ENCODE measurements at regions not wholly inside any gene's neighbourhood (a gene's known extent, or its start where the extent isn't known, plus 50 kb on each side); places are given as distances from the start of the nearest gene placed in this dataset.

DNA sequence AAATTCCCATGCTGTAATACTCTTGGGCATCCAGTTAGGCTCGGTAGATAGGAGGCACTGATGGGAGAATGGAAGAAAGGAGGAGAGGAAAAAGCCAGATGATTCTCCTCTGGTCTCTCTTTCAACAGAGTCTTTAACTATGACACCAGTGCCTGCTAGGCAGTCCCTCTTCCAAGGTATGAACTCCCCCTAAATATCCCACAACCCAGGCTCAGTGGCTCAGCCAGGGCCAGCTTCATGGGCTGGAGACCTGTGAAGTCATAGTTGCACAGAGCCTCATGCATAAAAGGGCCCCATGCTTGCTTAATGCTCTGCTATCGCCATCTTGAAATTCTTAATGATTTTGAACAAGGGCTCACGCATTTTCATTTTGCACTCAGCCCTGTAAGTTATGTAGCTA lies 869.2 kb upstream of the GCFC2 start:
- DNase-seq, result no peak

DNA sequence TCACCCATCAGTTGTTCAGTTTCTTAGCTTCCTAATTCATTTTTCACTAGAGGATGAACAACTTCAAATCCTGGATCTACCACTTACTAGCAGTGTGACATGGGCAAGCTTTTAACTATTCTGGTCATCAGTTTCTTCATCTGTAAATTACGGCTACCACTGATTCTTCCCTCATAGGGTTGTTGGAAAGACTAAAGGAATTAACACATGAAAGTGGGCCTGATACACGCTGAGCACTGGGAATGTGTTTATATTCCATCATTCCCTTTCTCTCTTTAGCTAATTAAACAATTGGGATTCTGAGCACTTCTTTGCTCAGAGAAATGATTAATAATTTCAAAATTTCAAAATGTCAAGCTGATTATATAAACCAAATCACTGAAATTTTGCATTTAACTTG lies 862.3 kb upstream of the GCFC2 start:
- DNase-seq, result no peak

GRCh38 chr2:76569819-76570218 lies 859.1 kb upstream of the GCFC2 start:
- no peak for DNase-seq

DNA sequence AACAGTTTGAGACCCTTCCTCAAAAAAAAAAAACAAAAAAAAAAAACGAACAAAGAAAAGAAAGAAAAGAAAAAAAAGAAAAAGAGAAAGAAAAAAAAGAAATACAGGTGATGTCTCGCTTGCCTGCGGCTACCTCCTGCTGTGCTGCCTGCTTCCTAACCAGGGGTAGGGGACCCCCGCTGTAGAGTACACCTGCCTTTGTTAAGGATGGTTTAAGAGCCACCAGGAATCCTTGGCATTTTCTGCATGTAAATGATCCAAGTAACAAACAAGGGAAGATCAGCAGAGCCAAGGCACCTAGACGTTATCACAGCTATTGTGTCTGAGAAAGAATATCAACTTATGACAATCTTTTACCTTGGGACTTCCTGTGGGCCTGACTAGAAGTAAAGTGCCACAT lies 856.8 kb upstream of the GCFC2 start:
- no peak for DNase-seq

DNA sequence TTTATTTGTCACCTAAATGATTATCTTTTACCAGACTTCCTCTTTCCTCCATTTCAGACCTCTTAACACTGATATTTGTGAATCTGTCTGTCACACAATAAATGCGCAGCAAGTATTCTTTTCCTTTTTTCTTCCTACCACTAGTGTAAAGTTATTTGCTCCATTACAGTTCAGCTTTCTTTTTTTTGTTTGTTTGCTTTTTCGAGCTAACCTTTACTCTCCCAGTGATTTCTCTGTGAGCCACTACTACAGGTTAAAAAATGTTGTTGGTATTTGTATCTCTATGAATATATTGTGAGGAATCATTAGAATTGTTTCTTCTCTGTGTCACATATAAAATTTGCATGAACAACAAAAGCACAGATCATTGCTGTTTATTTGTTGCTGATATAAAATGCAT lies 854.0 kb upstream of the GCFC2 start:
- DNase-seq, result no peak

DNA sequence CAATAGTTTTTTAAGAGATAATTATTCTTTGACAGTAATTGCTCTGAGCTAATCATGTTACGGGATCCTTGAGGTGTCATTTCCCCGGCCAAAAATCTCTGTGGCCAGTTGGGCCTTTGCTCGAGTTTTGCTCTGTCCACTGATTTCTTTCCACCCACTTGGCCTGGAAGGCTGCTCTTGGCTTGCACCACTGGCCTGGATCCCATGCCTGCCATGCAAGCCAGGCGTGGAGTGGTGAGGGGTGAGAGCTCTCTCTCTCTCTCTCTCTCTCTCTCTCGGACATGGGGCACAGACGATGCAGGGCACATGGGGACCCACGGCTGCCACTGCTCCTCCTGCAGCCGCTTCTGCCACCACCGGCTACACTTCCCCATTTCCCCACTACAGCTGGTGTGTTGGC lies 853.0 kb upstream of the GCFC2 start:
- no peak for DNase-seq

- DNase-seq, result no peak
These were observed 847.4 kb upstream of the GCFC2 start for GRCh38 chr2:76558157-76558556.

GRCh38 chr2:76556018-76556417 lies 845.3 kb upstream of the GCFC2 start:
- no peak for DNase-seq

- no peak for DNase-seq
These were observed 835.5 kb upstream of the GCFC2 start for GRCh38 chr2:76546207-76546606.

DNA sequence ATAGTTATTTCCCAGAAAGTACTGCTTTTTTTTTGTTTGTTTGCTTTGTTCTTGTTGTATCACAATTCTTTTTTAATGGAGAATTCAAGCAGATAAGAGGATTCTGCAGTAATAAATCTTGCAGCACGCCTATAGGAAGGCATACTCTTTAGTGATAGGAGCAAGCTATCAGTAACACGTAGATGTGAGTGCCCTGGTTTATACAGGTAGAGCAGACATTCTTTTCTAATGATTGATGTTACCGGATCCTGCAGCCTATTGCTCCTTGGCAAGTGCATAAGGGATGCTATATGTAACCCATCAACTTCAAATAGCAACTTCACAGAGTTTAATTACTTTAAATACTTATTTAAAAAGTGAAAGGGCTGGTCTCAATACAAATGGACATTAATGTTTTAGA lies 834.2 kb upstream of the GCFC2 start:
- no peak for DNase-seq

DNA sequence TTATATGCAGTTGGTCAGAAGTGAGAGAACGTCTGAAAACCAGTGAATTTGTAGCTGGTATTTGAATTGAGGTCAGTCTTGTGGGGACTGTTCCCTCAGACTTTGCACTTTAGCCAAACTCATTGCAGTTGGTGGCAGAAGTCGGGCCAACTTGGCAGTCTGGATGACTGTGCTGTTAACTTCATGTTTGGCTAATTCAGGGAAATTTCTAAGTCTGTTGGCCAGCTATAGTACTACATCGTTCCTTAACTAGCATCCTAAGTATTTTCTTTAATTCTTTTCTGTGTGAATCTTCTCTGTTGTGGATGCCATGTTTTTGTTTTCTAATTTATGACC lies 806.8 kb upstream of the GCFC2 start:
- no peak for DNase-seq

DNA sequence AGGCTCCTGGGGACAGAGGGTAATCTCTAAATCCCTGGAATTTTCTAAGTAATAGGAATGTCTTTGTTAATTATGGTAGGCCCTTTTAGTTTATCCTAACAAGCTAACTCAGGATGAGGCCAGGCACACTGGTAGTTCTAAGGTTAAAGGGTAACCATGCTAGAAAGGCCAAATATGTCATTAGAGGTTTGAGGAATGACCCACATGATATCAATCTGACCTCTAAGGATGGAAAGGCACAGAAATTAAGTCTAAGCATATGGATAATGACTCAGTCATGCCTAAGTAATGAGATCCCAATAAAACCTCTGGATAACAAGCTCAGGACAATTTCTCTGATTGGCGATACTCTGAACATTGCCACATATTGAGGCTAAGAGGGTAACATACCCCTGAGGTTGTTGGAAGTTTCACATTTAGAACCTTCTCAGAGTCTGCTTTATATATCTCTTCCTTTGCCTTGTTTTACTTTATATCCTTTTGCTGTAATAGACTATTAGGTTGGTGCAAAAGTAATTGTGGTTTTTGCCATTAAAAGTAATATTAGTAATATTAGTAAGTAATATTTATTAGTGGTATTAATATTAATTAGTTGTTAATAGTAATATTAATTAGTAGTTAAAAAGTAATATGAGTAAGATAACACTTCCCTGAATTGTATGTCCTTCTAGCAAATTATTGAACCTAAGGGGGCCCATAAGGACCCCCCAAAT lies 806.3 kb upstream of the GCFC2 start:
- DNase-seq, result no peak

- DNase-seq, result no peak
These were observed 801.6 kb upstream of the GCFC2 start for GRCh38 chr2:76512201-76512820.

GRCh38 chr2:76506538-76506937 lies 795.8 kb upstream of the GCFC2 start:
- no peak for DNase-seq

- DNase-seq, result no peak
These were observed 790.9 kb upstream of the GCFC2 start for GRCh38 chr2:76501641-76502040.

DNA sequence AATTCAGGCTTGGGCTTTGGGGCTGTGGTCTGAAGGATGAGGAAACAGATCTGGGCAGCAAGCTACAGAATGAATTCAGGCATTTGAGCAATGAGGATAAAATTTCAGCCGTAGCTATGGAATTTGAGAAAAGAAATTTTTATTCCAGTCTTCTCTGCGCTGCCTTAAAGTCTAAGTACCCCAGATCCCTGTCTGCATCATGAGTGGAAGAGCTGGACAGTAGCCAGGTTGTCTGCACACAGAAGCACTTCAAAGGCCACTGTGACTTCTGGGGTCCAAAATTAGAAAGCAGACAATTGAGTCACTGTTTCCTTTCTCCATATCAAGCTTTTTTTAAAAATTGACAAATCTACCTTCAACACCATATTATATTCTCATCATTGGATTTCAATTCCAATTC lies 787.6 kb upstream of the GCFC2 start:
- peak; percentile 46 for DNase-seq

GRCh38 chr2:76491503-76491902 lies 780.8 kb upstream of the GCFC2 start:
- no peak for DNase-seq

DNA sequence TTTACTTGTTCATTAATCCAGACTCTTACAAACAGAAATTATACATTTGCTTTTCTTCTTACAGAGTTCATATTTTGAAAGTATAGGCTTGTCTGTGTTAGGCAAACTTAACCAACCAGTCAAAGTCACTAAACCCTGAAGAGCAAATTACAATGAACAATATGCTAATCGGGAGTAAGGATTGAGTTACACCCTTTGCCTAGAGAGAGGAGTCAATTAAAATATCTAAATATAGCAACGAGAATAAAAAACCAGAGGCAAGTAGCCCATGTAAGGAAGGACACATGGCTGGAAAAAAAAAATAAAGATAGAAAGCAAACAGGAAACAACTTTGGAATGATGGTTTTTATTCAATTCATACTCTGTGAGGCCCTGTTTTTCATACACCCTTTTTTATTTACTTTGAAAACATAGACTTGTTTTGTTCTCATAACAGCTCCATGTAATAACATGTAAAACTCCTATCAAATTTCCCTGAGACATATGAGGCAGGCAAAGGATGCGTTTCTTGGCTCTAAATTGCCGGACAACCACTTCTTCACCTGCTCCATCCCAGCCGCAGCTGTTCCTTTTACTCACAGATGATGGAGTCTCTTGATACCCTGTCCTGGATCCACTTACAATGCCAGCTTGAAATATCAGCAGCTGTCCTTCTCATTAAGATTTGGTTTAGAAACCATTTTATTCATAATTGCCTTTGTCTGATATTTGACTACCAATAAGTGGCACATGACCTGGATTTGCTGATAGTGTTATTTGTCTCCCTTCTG lies 767.7 kb upstream of the GCFC2 start:
- DNase-seq, result peak; percentile 94

DNA sequence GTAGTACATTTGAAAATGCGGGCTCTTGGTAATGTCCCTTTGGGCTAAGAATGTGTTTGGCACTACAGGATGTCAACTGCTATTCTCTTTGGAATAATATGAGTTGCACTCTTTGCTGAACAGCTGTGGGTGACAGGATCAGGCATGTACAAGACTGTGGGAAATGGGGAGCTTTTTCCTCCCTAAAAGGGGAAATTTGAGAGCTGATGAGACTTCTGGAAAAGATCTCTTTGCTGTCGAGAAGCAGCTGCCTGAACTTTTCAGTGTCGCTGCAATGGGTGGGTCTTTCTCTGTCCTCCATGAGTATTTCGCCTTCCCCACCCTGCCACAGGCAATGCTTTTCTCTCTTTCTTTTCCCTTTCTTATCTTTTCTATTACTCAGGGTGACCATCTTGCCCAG lies 762.2 kb upstream of the GCFC2 start:
- DNase-seq, result peak; percentile 58

- peak; percentile 67 for DNase-seq
These were observed 758.4 kb upstream of the GCFC2 start for GRCh38 chr2:76469066-76469465.

DNA sequence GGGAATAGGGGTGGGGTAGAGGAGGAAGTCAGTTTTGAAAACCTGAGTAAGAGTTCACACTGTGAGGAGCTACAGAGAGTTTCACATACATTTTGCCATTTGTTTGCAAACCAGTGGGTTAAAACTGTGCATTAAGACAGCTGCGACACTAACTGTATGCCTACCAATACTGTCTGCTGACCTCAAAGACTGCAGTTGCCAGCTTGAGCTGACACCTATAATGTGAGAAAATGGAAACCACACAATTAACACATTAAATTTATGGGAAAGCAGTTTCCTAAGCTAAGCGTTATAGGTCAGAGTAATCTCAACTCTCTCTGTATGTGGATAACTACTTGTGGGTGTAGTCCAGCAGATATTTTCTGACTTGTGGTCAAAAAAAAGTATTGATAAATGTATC lies 756.6 kb upstream of the GCFC2 start:
- no peak for DNase-seq

GRCh38 chr2:76464310-76464709 lies 753.6 kb upstream of the GCFC2 start:
- peak; percentile 14 for DNase-seq

GRCh38 chr2:76461431-76461830 lies 750.7 kb upstream of the GCFC2 start:
- DNase-seq, result no peak

- no peak for DNase-seq
These were observed 745.2 kb upstream of the GCFC2 start for GRCh38 chr2:76455910-76456309.
